Breast epithelium (tissue), 4 donors: ENCODE measurements at regions not wholly inside any gene's neighbourhood (a gene's known extent, or its start where the extent isn't known, plus 50 kb on each side); places are given as distances from the start of the nearest gene placed in this dataset.

Experiments
- DNase-seq, 2 donors: peaks; one replicate each; pipeline ENCODE4 v3.0.0-alpha.2; 2019; ENCODE audit warnings: low spot score in 2 of 2
- H3K27ac ChIP-seq, 2 donors: fragments of 200-600 bp; sonication (generic) in 1 of 2; one replicate each; pipeline ENCODE4 v1.5.1; 2016 to 2019; ENCODE audit warnings: mild to moderate bottlenecking in 1 of 2
- H3K27me3 ChIP-seq, 2 donors: fragments of 200-600 bp; sonication (generic) in 1 of 2; one replicate each; pipeline versions ENCODE4 v1.5.1 to v1.6.0; 2017 to 2019; ENCODE audit warnings: control low read depth in 1 of 2, mild to moderate bottlenecking in 1 of 2
- H3K36me3 ChIP-seq: fragments of 200-600 bp; one replicate; pipeline ENCODE4 v1.5.1; 2019
- H3K4me1 ChIP-seq, 2 donors: fragments of 200-600 bp; sonication (generic); one replicate each; pipeline ENCODE4 v1.5.1; 2016 to 2019; ENCODE audit warnings: control low read depth in 1 of 2
- H3K4me3 ChIP-seq, 3 donors: fragments of 200-600 bp; sonication (generic); 1 replicate in 2 of 3; 2 replicates in 1 of 3; pipeline ENCODE4 v1.5.1; 2016 to 2019; ENCODE audit warnings: mild to moderate bottlenecking in 3 of 3, moderate library complexity in 2 of 3
- H3K9me3 ChIP-seq, 2 donors: fragments of 200-600 bp; sonication (generic) in 1 of 2; one replicate each; pipeline ENCODE4 v1.5.1; 2016 to 2019; ENCODE audit warnings: control low read depth in 1 of 2
- POLR2A ChIP-seq: fragments of 450-650 bp; IDR thresholded peaks from one replicate; pipeline ENCODE4 v1.6.1; 2016; ENCODE audit warnings: antibody characterized with exemption, mild to moderate bottlenecking, moderate library complexity
- POLR2AphosphoS5 ChIP-seq, 3 donors: sonication (generic); formaldehyde crosslinking; IDR thresholded peaks; one replicate each; pipeline ENCODE4 v1.6.1; 2017; ENCODE audit warnings: antibody characterized with exemption in 3 of 3
- intact Hi-C: fragments of 100-400 bp; cut with DNase I; formaldehyde crosslinking; loops from one replicate; pipeline ENCODE4 v1.15.1; 2023; ENCODE audit warnings: low total_unique reads
- TF ChIP-seq, protein P1 (sequence below), 3 donors: fragments of 450-650 bp; IDR thresholded peaks; one replicate each; pipeline ENCODE4 v1.5.1; 2016 to 2017; ENCODE audit warnings: antibody characterized with exemption in 3 of 3, mild to moderate bottlenecking in 3 of 3, moderate library complexity in 3 of 3

DNA sequence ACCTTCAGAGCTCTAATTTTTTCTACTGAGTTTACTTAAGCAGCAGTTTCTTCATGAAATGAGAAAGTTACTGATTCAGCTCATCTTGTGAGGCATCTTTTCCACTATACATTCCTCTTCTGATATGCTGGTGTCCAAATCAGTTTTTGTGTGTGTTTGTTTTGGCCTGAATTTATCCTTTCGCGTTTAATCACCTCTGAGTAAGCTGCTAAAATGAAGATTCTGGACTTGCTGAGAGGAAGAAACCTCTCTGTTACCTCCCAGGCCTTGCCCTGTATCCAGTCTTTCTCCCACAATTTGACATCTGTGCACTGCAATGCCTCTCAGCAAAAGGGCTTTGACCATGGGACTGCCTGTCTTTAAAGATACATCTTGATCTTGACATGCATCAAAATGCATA lies 536.2 kb upstream of the NRSN1 start:
- Histone ChIP-seq H3K4me3 (no peak overlapping the region), H3K4me1 (no peaks in the 10 kb centered on the region), H3K27ac (no peak overlapping the region), H3K9me3 (no peaks in the 10 kb centered on the region), H3K36me3 (no peaks in the 10 kb centered on the region), H3K27me3 (no peaks in the 10 kb centered on the region)
- TF ChIP-seq POLR2AphosphoS5 (IDR thresholded peaks at IDR 0.05) = no peak
- TF ChIP-seq, protein P1, sequence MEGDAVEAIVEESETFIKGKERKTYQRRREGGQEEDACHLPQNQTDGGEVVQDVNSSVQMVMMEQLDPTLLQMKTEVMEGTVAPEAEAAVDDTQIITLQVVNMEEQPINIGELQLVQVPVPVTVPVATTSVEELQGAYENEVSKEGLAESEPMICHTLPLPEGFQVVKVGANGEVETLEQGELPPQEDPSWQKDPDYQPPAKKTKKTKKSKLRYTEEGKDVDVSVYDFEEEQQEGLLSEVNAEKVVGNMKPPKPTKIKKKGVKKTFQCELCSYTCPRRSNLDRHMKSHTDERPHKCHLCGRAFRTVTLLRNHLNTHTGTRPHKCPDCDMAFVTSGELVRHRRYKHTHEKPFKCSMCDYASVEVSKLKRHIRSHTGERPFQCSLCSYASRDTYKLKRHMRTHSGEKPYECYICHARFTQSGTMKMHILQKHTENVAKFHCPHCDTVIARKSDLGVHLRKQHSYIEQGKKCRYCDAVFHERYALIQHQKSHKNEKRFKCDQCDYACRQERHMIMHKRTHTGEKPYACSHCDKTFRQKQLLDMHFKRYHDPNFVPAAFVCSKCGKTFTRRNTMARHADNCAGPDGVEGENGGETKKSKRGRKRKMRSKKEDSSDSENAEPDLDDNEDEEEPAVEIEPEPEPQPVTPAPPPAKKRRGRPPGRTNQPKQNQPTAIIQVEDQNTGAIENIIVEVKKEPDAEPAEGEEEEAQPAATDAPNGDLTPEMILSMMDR (IDR thresholded peaks at IDR 0.05) = no peak
- no peak for TF ChIP-seq POLR2A
- DNase-seq = no peak
- intact Hi-C loops = loop anchor here (5.0 kb wide), 1 partner anchor 562 kb away; no protein-coding TSS in a partner anchor

DNA sequence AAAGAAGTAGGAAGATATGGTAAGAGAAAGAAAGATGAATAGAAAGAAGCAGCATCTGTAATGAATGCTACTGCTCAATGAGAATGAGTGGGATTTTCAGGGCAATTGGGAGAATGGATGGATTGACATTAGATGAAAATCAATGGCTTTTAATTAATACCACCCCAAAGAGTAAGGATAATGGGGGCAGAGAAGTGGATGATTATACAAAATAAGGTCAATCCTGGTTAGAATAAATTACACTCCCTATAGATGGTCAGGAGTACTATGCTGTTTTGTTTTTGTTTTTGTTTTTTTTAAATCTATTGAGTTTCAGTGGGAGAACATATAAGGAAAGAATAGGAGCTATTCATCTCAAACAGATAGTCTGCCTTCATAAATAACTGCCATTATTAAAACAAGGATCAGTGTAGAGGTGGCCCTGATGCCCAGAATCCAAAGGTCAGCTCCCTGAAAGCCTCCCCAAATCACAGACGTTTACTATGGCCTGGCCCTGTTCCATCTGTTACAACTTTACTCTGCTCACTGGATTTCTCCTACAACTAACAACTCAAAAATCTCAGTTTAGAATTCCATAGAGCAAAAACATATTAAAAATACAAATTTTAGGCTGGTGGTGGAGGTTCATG lies 535.4 kb upstream of the NRSN1 start:
- Histone ChIP-seq H3K4me1 (no peaks in the 10 kb centered on the region), H3K9me3 (no peaks in the 10 kb centered on the region), H3K27ac (no peak overlapping the region), H3K4me3 (no peak overlapping the region), H3K36me3 (no peaks in the 10 kb centered on the region), H3K27me3 (no peaks in the 10 kb centered on the region)
- no peak for DNase-seq
- intact Hi-C loops = no loop called here
- TF ChIP-seq POLR2A = no peak
- no peak for TF ChIP-seq POLR2AphosphoS5 (IDR thresholded peaks at IDR 0.05)
- TF ChIP-seq, protein P1 (IDR thresholded peaks at IDR 0.05) = no peak

DNA sequence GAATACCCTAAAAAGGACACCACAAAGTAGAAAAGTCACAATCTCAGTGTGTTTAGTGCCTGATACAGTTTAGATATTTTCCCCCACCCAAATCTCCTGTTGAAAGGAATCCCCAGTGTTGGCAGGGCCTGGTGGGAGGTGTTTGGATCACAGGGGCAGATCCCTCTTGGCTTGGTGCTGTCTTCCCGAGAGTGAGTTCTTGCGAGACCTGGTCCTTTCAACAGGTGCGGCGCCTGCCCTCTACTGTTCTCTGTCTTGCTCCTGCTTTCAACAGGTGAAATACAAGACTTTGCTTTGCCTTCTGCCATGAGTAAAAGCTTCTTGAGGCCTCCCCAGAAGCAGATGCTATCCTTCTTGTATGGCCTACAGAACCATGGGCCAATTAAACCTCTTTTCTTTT lies 534.3 kb upstream of the NRSN1 start:
- intact Hi-C loops = no loop called here
- Histone ChIP-seq H3K9me3 (no peaks in the 10 kb centered on the region), H3K27me3 (no peaks in the 10 kb centered on the region), H3K4me1 (no peaks in the 10 kb centered on the region), H3K27ac (no peak overlapping the region), H3K4me3 (no peak overlapping the region), H3K36me3 (no peaks in the 10 kb centered on the region)
- no peak for DNase-seq
- TF ChIP-seq POLR2A = no peak
- TF ChIP-seq POLR2AphosphoS5 (IDR thresholded peaks at IDR 0.05) = no peak

DNA sequence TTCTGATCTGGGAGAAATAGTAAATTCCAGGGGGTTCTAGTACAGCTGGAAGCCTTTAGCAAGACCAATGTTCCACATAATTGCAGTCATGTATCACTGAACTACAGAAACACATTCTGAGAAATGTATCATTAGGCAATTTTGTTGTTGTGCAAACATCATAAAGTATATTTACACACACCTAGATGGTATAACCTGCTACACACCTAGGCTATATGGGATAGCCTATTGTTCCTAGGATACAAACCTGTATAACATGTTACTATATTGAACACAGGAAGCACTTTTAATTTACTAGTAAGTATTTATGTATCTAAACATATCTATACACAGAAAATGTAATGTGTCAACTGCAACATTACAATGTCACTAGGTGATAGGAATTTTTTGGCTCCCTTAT lies 525.9 kb upstream of the NRSN1 start:
- Histone ChIP-seq H3K4me1 (no peaks in the 10 kb centered on the region), H3K27ac (no peak overlapping the region), H3K27me3 (no peaks in the 10 kb centered on the region), H3K9me3 (peaks cover 0 to 5% of the 10 kb centered on the region in 2 donors), H3K36me3 (no peaks in the 10 kb centered on the region), H3K4me3 (no peak overlapping the region)
- TF ChIP-seq, protein P1 (IDR thresholded peaks at IDR 0.05) = no peak
- TF ChIP-seq POLR2A (no peak), POLR2AphosphoS5 (IDR thresholded peaks at IDR 0.05) (no peak)
- intact Hi-C loops = no loop called here
- no peak for DNase-seq

GRCh38 chr6:23601811-23602345 lies 524.1 kb upstream of the NRSN1 start:
- peaks cover 3 to 14% of the 10 kb centered on the region in 2 donors for H3K9me3 ChIP-seq
- TF ChIP-seq POLR2AphosphoS5 (IDR thresholded peaks at IDR 0.05) (no peak), POLR2A (no peak)
- TF ChIP-seq, protein P1 (IDR thresholded peaks at IDR 0.05) = no peak
- no peak overlapping the region for H3K27ac ChIP-seq
- no peak overlapping the region for H3K4me3 ChIP-seq
- intact Hi-C loops = no loop called here
- no peaks in the 10 kb centered on the region for H3K4me1 ChIP-seq
- no peaks in the 10 kb centered on the region for H3K27me3 ChIP-seq
- DNase-seq = no peak
- H3K36me3 ChIP-seq = no peaks in the 10 kb centered on the region
